ENCODE measurements at regions not wholly inside any gene's neighbourhood (a gene's known extent, or its start where the extent isn't known, plus 50 kb on each side); places are given as distances from the start of the nearest gene placed in this dataset.

DNA sequence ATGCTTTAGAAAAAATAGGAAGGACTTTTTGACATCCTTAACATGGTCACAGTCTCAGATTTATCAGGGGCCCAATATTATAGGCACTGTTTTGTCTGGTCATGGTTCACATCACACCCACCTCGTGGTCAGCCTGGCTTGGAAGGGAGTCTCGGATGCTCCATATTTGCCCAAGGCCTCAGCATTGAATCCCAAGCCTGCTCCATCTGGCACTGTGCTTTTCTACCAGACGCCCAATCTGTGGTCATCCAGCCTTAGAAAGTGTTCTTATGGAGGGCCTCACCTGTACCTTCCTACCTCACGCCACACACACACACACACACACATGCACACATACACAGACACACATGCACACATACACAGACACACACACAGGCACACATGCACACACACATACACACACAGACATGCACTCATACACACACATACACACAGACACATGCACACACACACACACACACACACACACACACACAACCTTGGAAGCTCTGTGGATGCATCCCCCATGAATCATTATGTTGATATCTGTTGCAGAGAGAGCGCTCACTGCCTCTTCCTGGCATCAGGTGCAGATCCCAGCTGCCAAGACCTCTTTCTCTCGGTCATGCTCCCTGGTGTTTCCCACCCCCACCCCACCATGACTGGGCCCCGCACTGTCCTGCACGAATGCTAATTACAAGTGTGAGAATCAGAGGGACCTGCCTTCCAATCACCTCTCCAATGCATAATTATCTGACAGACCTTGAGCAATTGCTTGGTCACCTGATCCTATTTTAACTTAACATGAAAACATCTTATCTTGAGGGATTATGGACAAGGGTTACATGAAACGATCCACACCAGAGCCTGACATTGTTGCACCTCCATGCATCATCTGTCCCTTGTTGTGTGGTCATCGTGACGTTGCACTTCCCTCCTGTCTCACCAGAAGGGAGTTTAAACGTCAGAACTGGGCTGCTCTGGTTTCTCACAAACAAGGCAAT, 122.7 kb upstream of the TMEM72 start (continued):
- no peak for TF ChIP-seq ZNF407 (IDR thresholded peaks at IDR 0.05; ENCODE audit: low read depth)
- no peak for TF ChIP-seq TAL1 (IDR thresholded peaks at IDR 0.05)
- TF ChIP-seq RCOR1 (IDR thresholded peaks at IDR 0.05; ENCODE audit: borderline replicate concordance in 1 of 2, low read depth in 2 of 2, low read length in 2 of 2): no peak
- no peak for TF ChIP-seq CHD7 (IDR thresholded peaks at IDR 0.05; ENCODE audit: low read depth, low read length)
- peak; percentile 28; the same call in 1 of the 2 replicates for TF ChIP-seq FOSL1 (tag; conservative IDR thresholded peaks at IDR 0.05)

Data from K562 (cell line).